SU-DHL-6 (cell line): ENCODE measurements at regions not wholly inside any gene's neighbourhood (a gene's known extent, or its start where the extent isn't known, plus 50 kb on each side); places are given as distances from the start of the nearest gene placed in this dataset.
"Not testable (repeated sequence)": the region's sequence is repeated elsewhere in the genome, so short reads cannot be mapped to it uniquely, and the experiment has no call there.

Experiments
- H2AFZ ChIP-seq: fragments of 200-600 bp; sonication (generic); 2 replicates; pipeline ENCODE4 v1.6.1; 2014; ENCODE audit warnings: low read depth, mild to moderate bottlenecking, moderate library complexity, mixed read lengths, antibody characterized with exemption, low read length; ENCODE audit not compliant: severe bottlenecking
- H3F3A ChIP-seq: fragments of 200-600 bp; shearing (Covaris generic); 2 replicates; pipeline ENCODE4 v1.6.0; 2016; ENCODE audit warnings: antibody characterized with exemption, mild to moderate bottlenecking; ENCODE audit not compliant: insufficient read depth
- H3K27ac ChIP-seq: fragments of 200-600 bp; sonication (generic); 2 replicates; pipeline ENCODE4 v1.5.1; 2016; ENCODE audit warnings: low read depth, mild to moderate bottlenecking, low read length, moderate library complexity, mixed read lengths
- H3K27me3 ChIP-seq: fragments of 200-600 bp; sonication (generic), shearing (Covaris generic); 2 replicates; pipeline ENCODE4 v1.6.0; 2014; ENCODE audit warnings: mild to moderate bottlenecking, low read length
- H3K36me3 ChIP-seq: fragments of 200-600 bp; sonication (generic); 2 replicates; pipeline ENCODE4 v1.6.1; 2014; ENCODE audit warnings: mild to moderate bottlenecking, low read length, mixed read lengths
- H3K4me2 ChIP-seq: fragments of 300-600, 200-600 bp; shearing (Covaris generic), sonication (generic); 2 replicates; pipeline ENCODE4 v1.6.0; 2014; ENCODE audit warnings: low read length, low read depth, mild to moderate bottlenecking; ENCODE audit not compliant: poor library complexity, severe bottlenecking
- H3K4me3 ChIP-seq: fragments of 200-600 bp; sonication (generic); 2 replicates; pipeline ENCODE4 v1.5.1; 2014; ENCODE audit warnings: antibody characterized with exemption, low read length, mild to moderate bottlenecking, mixed read lengths; ENCODE audit not compliant: insufficient read depth, poor library complexity, severe bottlenecking
- H3K79me2 ChIP-seq: fragments of 200-600 bp; sonication (generic); 2 replicates; pipeline ENCODE4 v1.6.1; 2014; ENCODE audit warnings: mild to moderate bottlenecking, low read length, moderate library complexity; ENCODE audit not compliant: insufficient read depth
- H3K9ac ChIP-seq: fragments of 200-600 bp; sonication (generic); 2 replicates; pipeline ENCODE4 v1.7.0; 2014; ENCODE audit warnings: mild to moderate bottlenecking, low read length
- H3K9me2 ChIP-seq: fragments of 200-600 bp; sonication (generic); replicated peaks from 2 replicates; pipeline ENCODE4 v1.6.1; 2014; ENCODE audit warnings: low read length; ENCODE audit not compliant: insufficient read depth
- H3K9me3 ChIP-seq: fragments of 200-600 bp; sonication (generic); 2 replicates; pipeline ENCODE4 v1.6.1; 2014; ENCODE audit warnings: low read length, mixed read lengths; ENCODE audit not compliant: insufficient read depth
- H4K20me1 ChIP-seq: fragments of 200-600 bp; sonication (generic); 2 replicates; pipeline ENCODE4 v1.6.1; 2014; ENCODE audit warnings: low read depth, mild to moderate bottlenecking, antibody characterized with exemption, low read length, moderate library complexity, mixed read lengths

DNA sequence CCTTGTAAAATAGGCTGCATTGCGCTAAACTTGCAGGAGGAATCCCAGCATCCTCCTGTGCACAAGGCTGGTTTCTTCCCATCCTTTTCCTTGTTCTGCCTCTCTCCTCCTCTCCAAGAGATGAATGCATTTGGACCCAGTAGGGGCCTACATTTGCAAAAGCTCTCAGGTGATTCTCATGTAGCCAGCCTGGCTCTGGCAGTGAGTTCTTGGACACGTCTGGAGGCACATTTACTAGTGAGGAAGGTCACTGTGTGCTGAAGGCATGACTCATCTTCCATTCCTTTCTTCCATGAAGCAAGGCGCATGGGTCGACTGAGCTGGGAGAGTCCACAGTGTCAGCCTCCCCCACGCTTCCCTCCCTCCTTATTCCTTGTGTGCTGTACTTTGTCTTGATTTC, 73.8 kb upstream of the KRTAP5-11 start:
- H3K4me3 ChIP-seq, H3K79me2 ChIP-seq, H3F3A ChIP-seq, H3K27ac ChIP-seq, H3K9me3 ChIP-seq, H3K27me3 ChIP-seq, H3K9ac ChIP-seq, H3K9me2 ChIP-seq, H4K20me1 ChIP-seq, H3K4me2 ChIP-seq, H2AFZ ChIP-seq, H3K36me3 ChIP-seq: not testable (repeated sequence)

DNA sequence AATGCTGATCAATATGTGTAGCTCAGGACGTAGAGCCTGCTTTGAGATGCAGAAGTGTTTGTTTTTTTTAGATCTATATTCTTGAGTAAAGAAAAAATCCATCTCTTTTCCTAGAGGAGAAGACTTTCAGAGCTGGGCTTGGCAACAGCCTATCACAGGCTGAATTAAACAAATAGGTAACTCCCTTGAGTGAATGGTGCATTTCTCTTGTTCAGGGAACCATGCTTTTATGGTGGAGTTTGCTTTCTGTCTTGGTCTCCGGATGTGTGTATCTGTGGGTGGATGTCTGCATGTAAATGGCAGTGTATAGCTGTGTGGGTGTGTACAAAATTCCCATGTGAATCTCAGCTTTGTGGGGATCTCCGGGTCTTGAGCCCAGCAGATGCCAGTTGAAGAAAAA, 82.3 kb upstream of the KRTAP5-11 start:
- not testable (repeated sequence) for H4K20me1 ChIP-seq, H3F3A ChIP-seq, H3K4me3 ChIP-seq, H3K27me3 ChIP-seq, H3K79me2 ChIP-seq, H3K9me2 ChIP-seq, H3K9me3 ChIP-seq, H2AFZ ChIP-seq, H3K27ac ChIP-seq, H3K9ac ChIP-seq, H3K36me3 ChIP-seq, H3K4me2 ChIP-seq

GRCh38 chr11:71698110-71698509, 115.4 kb upstream of the KRTAP5-11 start:
- H3K9me3 ChIP-seq: not testable (repeated sequence)

DNA sequence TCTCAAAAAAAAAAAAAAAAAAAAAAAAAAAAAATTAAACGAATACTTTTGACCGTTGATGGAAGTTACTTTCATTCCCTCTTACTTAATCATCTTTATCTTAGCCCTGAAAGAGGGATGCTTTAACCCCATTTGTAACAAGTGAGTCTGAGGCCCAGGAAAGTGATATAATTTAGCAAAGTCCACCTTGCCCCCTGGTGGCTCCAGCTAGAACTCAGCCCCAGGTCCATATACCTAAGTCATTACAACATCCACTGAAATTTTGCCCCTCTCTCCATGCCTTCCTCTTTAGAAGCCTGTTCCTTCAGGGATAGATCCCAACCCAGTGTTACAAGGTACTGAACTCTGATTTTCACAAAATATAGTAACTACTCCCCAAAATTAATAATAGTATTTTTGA, 116.3 kb upstream of the KRTAP5-11 start:
- not testable (repeated sequence) for H2AFZ ChIP-seq, H3K4me2 ChIP-seq, H4K20me1 ChIP-seq, H3K27me3 ChIP-seq, H3F3A ChIP-seq, H3K36me3 ChIP-seq, H3K9ac ChIP-seq, H3K79me2 ChIP-seq, H3K9me2 ChIP-seq, H3K4me3 ChIP-seq, H3K9me3 ChIP-seq, H3K27ac ChIP-seq

More at GRCh38 chr11:71698110-71698509, 115.4 kb upstream of the KRTAP5-11 start:
- not testable (repeated sequence) for H3K79me2 ChIP-seq, H3K27ac ChIP-seq, H3K9ac ChIP-seq, H3K36me3 ChIP-seq, H3K27me3 ChIP-seq, H4K20me1 ChIP-seq, H3K9me2 ChIP-seq, H2AFZ ChIP-seq, H3F3A ChIP-seq, H3K4me2 ChIP-seq, H3K4me3 ChIP-seq

DNA sequence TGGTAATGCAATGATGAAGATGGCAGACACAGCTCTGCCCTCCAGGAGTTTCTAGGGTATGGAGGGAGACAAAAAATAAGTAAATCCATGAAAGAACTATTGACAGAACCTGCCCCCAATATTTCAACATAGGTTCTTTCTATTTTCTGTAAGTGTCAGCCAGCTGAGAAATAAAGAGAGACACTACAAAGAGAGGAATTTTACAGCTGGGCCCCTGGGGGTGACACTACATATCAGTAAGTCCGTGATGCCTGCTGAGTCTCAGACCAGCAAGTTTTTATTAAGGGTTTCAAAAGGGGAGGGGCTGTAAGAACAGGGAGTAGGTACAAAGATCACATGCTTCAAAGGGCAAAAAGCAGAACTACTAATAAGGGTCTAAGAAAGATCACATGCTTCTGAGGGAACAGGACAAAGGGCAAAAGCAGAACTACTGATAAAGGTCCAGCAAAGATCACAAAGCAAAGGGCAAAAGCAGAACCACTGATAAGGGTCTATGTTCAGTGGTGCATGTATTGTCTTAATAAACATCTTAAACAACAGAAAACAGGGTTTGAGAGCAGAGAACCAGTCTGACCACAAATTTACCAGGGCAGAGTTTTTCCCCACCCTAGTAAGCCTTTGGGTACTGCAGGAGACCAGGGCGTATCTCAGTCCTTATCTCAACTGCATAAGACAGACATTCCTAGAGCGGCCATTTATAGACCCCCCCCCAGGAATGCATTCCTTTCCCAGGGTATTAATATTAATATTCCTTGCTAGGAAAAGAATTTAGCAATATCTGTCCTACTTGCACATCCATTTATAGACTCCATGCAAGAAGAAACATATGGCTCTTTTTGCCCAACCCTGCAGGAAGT, 119.0 kb upstream of the KRTAP5-11 start:
- not testable (repeated sequence) for H3K4me3 ChIP-seq, H3K27ac ChIP-seq, H4K20me1 ChIP-seq, H3K9me3 ChIP-seq, H3K36me3 ChIP-seq, H3K9ac ChIP-seq, H3K9me2 ChIP-seq, H2AFZ ChIP-seq, H3K27me3 ChIP-seq, H3K79me2 ChIP-seq, H3F3A ChIP-seq, H3K4me2 ChIP-seq

GRCh38 chr11:71705086-71705737, 122.5 kb upstream of the KRTAP5-11 start:
- not testable (repeated sequence) for H3K27ac ChIP-seq, H3K4me2 ChIP-seq, H3K9me3 ChIP-seq, H4K20me1 ChIP-seq, H3K9ac ChIP-seq, H3K79me2 ChIP-seq, H3K9me2 ChIP-seq, H2AFZ ChIP-seq, H3F3A ChIP-seq, H3K36me3 ChIP-seq, H3K27me3 ChIP-seq, H3K4me3 ChIP-seq

DNA sequence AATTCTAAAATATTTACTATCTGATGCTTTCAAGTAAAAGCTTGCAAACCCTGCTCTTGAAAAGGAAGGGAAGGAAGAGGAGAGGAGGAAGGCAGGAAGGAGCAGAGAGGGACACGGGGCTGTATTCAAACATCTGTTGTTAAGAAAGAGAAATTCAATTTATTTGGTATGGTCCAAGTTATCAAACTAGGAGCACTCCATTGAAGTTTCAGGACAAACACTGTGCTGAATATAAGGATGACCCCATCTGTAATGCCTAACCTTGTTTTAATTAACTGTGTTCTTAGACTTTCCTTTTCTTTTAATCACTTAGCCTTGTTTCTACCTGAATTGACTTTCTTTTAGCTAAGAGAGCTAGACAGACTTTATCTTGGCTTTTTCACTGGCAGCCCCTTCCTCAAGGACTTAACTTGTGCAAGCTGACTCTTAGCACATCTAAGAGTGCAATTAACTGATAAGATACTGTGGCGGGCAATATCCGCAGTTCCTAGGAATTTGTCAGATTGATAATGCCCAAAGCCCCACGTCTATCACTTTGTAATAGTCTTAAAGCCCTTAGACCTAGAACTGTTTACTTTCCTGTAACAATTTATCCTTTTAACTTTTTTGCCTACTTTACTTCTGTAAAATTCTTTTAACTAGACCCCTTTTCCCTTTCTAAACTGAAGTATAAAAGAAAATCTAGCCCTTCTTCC, 123.2 kb upstream of the KRTAP5-11 start:
- not testable (repeated sequence) for H3K27ac ChIP-seq, H3K9ac ChIP-seq, H3K4me2 ChIP-seq, H4K20me1 ChIP-seq, H3K9me3 ChIP-seq, H2AFZ ChIP-seq, H3K36me3 ChIP-seq, H3K79me2 ChIP-seq, H3F3A ChIP-seq, H3K27me3 ChIP-seq, H3K4me3 ChIP-seq, H3K9me2 ChIP-seq

DNA sequence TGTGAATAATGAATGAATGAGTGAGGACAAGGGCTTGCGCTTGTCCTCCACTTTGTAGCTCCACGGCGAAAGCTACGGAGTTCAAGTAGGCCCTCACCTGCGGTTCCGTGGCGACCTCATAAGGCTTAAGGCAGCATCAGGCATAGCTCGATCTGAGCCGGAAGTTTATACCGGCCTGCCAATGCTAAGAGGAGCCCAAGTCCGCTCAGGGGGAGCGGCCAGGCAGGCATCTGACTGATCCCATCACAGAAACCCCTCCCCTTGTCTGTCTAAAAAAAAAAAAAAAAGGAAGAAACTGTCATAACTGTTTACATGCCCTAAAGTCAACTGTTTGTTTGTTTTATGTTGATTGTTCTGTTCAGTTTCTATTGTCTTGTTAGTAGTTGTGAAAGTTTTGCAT, 124.4 kb upstream of the KRTAP5-11 start:
- not testable (repeated sequence) for H3K36me3 ChIP-seq, H3F3A ChIP-seq, H4K20me1 ChIP-seq, H3K4me2 ChIP-seq, H3K4me3 ChIP-seq, H3K9me2 ChIP-seq, H3K27ac ChIP-seq, H3K79me2 ChIP-seq, H3K9ac ChIP-seq, H2AFZ ChIP-seq, H3K27me3 ChIP-seq, H3K9me3 ChIP-seq
